ENCODE measurements at regions not wholly inside any gene's neighbourhood (a gene's known extent, or its start where the extent isn't known, plus 50 kb on each side); places are given as distances from the start of the nearest gene placed in this dataset.
"Not testable (repeated sequence)": the region's sequence is repeated elsewhere in the genome, so short reads cannot be mapped to it uniquely, and the experiment has no call there.

- not testable (repeated sequence) for DNase-seq
These were observed 96.2 kb downstream of the BDH1 start for GRCh38 chr3:197459571-197459970.

GRCh38 chr3:197458906-197459470, 96.8 kb downstream of the BDH1 start:
- DNase-seq: no peak

GRCh38 chr3:197458179-197458707, 97.5 kb downstream of the BDH1 start:
- DNase-seq: no peak

- no peak for DNase-seq
These were observed 99.3 kb downstream of the BDH1 start for GRCh38 chr3:197456261-197457091.

GRCh38 chr3:197454841-197455240, 100.9 kb downstream of the BDH1 start:
- DNase-seq: not testable (repeated sequence)

GRCh38 chr3:197454014-197454413, 101.8 kb downstream of the BDH1 start:
- DNase-seq: peak; percentile 78

GRCh38 chr3:197450810-197451209, 105.0 kb downstream of the BDH1 start:
- no peak for DNase-seq

GRCh38 chr3:197450308-197450707, 105.5 kb downstream of the BDH1 start:
- no peak for DNase-seq

GRCh38 chr3:197449181-197449580, 106.6 kb downstream of the BDH1 start:
- not testable (repeated sequence) for DNase-seq

- DNase-seq: not testable (repeated sequence)
These were observed 108.0 kb downstream of the BDH1 start for GRCh38 chr3:197447781-197448180.

- no peak for DNase-seq
These were observed 108.7 kb downstream of the BDH1 start for GRCh38 chr3:197447057-197447456.

GRCh38 chr3:197446700-197447056, 109.1 kb downstream of the BDH1 start:
- no peak for DNase-seq

GRCh38 chr3:197445896-197446699, 109.7 kb downstream of the BDH1 start:
- DNase-seq: no peak

GRCh38 chr3:197444793-197445379, 110.9 kb downstream of the BDH1 start:
- no peak for DNase-seq

- DNase-seq: no peak
These were observed 112.3 kb downstream of the BDH1 start for GRCh38 chr3:197443506-197443905.

- no peak for DNase-seq
These were observed 115.0 kb downstream of the BDH1 start for GRCh38 chr3:197440717-197441303.

GRCh38 chr3:197438906-197439305, 116.9 kb downstream of the BDH1 start:
- peak; percentile 55 for DNase-seq

GRCh38 chr3:197435426-197435825, 120.3 kb downstream of the BDH1 start:
- DNase-seq: peak; percentile 66

GRCh38 chr3:197434830-197435229, 120.9 kb downstream of the BDH1 start:
- DNase-seq: no peak

GRCh38 chr3:197432384-197433127, 123.2 kb downstream of the BDH1 start:
- DNase-seq: no peak

GRCh38 chr3:197431346-197431910, 124.3 kb downstream of the BDH1 start:
- no peak for DNase-seq

GRCh38 chr3:197430934-197431333, 124.8 kb downstream of the BDH1 start:
- DNase-seq: no peak

Data from DMS79 treated with DMSO at 0.1 percent for 48 hours (cell line).